Stimulated activated CD4-positive, alpha-beta T cell treated with anti-CD3 and anti-CD28 coated beads, Interleukin-4, amount 100 ng/mL, for 4 hours (primary cell): ENCODE measurements at regions not wholly inside any gene's neighbourhood (a gene's known extent, or its start where the extent isn't known, plus 50 kb on each side); places are given as distances from the start of the nearest gene placed in this dataset.

ENCODE experiments used
- DNase-seq, 2 experiments: peaks; one replicate each; pipeline ENCODE4 v3.0.0-alpha.2; 2020

DNA sequence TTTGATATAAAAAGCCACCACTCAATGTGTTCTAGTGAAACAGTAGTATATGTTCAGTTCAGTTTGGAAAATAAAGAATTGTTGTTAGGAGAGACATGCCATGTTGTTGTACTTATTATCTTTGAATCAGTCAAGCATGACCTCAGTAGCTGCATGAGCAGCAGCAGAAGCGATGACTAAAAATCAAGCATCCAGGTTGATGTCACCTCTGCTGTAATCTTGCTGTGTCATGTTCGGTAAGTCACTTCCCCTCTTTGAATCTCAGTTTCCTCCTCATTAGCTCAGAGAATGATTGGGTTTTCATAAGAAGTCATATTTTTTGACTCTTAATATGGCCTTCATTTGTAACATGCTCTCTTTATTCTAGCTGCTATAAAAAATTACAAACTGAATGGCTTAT lies 428.4 kb upstream of the B3GALT2 start:
- no peak for DNase-seq

DNA sequence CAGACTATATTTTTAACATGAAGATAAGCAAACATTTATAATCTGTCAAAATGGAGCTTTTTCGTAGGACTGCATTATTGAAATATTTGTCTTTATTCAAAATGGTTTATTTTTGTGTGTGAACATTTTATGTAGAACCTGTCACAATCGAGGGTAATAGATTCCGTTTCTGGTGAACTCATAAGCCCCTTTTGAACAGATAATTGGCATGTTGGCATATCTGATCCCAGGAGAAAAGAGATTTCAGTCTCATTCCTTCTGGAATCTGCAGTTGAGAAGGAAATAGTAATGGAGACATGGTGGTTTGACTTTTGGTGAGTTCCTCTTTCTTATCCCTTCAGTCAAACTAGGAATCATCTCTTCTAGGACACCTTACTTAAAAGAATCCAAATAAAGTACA lies 427.9 kb upstream of the B3GALT2 start:
- DNase-seq: no peak

DNA sequence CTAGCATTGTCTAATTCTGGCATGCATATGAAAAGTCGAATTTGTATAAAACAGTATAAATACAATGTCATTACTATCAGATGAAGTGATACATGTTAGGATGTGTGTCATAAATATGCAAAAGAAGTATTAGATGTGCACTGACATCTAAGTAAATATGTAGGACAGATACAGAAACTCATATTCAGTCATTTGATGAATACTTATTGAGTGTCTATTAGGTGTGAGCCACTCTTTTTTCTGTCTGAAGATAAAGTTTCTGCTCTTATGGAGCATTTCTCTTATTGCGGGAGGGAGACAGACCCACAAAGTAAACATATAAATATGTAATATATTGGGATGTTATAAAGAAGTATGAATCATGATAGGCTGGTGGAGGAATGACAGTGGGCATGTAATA lies 426.6 kb upstream of the B3GALT2 start:
- DNase-seq: no peak

DNA sequence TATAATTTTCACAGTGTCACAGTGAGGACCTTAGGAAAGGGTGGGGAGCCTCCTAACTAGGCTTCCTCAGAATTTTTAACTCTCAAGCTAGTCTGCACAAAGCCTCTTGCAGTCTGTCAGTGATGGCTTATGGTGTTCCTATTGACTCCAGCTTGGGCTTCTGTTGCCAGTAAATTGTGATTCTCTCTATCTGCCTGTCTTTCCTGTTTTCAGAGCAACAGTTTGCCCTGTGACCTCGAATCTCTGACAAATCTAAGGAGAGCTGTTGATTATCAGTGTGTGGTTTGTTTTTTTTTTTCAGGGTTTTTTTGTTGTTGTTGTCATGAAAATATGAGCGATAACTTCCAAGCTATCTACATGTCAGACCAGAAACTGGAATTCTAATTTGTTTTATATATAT lies 423.2 kb upstream of the B3GALT2 start:
- DNase-seq: no peak

DNA sequence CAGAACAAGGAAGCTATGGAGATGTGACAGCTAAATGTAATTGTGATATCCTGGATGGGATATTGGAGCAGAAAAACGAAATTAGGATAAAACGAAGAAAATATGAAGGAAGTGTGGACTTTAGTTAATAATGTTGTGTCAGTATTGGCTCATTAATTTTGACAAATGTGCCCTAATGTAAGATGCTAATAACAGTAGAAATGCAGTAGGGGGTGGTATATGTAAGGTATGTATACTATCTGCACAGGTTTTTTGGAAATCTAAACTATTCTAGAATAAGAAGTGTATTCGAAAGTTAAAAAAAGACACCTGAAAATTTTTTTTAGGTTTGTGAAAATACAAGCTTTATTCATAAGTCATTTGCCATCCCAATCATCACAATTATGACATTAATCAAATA lies 421.4 kb upstream of the B3GALT2 start:
- DNase-seq: no peak

DNA sequence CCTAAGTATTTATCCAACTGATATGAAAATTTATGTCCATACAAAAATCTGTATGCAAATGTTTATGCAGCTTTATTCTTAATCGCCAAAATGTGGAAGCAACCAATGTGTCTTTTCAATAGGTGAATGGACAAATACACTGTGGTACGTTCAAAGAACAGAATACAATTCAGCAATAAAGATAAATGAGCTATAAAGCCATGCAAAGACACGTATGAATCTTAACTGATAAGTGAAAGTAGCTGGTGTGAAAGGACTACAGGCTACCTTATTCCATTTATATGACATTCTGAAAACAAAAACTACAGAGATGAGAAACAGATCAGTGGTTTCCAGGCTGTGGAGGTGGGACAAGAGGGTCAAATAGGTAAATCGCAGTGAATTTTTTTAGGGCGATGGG lies 419.6 kb upstream of the B3GALT2 start:
- DNase-seq: no peak

DNA sequence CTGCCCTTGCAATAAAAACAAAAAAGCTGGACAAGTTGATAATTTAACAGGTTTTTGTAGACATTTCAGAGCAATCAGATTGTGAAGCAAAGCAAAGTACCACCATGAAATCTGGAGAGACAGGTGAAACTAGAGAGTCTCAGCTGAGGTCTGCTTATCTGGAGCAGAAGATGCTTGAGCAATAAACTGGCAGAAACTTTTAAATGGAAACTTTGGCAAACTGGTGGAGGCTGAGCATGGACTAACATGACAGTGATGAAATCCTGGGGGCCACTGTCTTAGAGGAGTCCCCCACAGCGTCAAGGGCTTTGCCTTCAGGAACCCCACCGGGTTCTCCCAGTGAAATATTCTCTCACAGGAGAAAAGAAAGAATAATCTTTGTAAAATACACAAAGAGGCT lies 416.3 kb upstream of the B3GALT2 start:
- DNase-seq: no peak

DNA sequence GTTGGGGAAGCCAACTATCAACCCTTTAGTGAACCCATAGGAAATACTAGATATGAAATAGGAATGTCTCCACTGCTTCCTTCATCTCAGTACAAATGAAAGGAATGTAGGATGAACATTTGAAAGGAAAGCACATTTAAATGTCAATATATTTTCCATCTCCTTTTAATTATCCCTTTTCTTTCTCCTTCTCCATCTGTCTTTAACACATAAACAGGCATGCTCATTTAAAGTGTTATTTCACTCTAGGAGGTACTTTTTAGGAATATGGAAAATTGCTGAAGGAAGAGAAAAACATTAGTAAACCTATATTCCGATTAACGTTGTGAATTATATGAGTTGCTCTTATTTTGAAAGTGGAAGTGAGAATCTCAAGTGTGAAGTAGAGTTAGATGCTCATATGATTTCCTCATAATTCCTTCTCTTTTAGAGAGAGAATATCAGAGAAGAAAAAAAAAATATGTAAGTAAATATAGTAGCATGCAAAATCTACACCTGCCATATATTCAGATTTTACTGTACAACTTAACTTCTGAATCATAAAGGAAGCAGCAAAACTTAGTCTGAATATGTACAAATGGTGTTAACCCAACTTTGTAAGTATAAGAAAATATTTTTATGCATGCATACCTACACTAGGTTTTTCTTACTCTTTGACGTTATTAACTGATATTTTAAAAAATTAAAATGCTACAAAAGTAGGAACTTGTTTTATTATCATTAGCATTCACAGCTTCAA lies 406.9 kb upstream of the B3GALT2 start:
- DNase-seq: no peak

DNA sequence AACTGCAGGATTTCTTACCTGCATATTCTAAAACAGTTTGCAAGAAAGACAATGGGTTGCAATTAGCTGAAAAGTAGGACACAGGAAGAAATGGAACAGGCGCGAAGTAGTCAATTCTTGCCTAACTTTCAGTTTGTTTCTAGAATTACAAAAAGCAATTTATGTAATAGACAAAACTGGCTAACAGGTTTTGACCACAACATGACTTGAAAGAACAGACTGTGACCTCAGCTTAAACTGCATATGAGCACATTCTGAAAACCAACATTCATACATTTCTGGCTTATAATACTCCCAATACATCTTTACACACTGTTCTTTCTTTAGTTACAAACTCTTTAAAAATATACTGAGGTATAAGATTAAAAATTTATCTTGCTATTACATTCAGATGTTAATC lies 405.9 kb upstream of the B3GALT2 start:
- no peak for DNase-seq

DNA sequence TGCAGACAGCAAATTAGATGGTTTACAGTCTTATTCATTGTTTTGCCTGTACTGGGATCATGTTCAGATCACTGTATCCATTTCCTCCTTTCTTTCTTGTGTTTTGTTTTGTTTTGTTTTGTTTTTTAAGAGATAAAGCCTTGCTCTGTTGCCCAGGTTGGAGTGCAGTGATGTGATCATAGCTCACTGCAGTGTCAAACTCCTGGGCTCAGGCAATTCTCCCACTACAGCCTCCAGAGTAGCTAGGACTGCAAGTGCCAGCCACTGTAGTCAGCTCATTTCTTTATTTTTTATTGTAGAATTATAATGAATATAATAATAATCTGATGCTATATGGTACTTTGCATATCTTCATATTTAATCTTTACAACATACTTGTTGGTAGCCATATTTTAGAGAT lies 403.7 kb upstream of the B3GALT2 start:
- DNase-seq: no peak

DNA sequence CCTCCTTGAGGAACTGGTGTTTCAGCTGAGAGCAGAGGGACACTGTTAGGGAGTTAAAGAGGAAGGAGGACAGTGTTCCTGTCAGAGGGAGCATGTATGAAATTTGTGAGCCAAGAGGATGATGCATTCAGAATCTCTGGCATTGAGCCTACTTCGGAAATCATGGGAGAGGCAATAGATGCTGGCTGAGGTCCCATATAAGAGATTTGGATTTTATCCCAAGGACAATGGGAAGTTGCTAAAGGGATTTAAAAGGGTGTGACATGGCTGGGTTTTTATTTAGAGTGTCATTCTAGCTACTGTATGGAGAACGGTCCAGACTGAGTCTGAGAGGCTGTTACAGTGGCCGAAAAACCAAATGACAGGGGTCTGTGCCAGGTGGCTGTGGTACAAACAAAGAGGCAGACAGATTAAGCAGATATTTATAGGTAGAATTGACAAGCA lies 403.2 kb upstream of the B3GALT2 start:
- no peak for DNase-seq

DNA sequence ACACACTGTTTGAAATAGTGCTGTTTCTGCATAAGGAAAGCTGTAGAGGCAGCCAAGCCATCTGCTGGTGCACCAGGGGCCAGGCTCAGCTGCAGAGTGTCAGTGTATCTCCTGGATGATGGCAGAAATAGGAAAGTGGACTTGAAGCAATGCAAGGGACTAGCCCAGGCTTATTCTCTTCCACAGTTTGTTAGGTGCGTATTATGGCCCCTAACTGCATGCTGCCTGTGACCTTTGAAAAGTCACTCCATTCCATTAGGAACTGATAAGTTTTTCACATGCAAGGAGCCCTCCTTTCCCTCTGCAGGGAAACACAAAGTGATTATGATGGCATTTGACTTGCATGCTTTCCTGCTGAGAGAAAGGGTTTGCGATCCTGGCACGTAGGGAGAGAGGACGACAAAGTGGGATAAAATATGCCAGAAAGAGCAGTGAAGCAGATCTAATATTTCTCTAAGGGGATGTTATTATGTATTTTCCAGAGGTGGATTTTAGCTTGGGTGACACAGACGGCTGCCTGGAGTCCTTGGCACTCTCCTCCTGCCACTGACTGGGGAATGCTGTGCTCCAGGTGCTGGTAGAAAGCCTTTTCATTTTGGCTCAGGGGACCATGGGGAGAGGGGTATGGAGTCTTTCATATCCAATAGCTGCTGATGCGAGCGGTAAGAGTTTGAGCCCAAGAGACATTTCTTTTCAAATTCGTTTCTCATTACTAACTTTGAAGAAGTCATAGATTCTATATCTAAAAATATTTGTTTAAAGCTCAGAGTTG lies 402.1 kb upstream of the B3GALT2 start:
- no peak for DNase-seq

DNA sequence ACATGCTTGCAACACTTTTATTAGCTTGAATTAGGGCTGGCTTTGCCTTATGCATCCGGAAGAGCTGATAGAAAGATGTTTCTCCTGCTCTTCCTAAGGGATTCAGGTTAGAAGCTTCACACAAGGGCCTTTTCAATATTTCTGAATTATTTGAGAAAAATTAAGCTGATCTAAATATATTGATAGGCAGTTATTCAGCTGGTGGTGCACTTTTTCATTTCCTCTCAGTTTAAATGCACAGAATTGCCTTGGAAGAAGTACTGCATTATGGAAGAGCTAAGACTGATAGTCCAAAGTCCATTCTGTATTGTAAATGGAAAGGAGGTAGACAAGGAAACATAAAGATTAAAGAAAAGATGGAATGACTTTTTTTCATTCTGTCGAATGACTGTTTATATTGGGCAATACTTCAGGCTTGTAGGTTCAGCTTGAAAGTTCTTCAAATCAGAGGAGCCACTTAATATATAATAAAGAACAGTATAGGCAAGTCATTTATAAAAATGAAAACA lies 398.4 kb upstream of the B3GALT2 start:
- DNase-seq: no peak

DNA sequence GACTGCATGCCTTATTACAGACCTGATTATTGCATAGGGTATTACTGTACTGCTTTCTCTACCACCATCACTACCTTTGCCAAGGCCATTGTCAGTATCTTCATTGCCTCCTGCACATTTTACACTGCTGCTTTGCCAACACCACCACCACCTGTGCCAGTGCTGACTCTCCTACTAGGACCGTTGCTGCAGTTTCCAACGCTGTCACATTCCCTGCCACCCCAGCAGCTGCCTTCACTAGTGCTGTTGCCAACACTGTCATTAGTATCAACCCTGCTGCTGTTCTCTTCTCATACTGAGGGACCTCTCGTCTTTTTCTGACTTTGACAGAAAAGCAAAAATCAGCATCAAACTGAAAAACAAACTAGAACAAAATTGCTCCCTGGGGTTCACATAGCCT lies 394.9 kb upstream of the B3GALT2 start:
- no peak for DNase-seq

DNA sequence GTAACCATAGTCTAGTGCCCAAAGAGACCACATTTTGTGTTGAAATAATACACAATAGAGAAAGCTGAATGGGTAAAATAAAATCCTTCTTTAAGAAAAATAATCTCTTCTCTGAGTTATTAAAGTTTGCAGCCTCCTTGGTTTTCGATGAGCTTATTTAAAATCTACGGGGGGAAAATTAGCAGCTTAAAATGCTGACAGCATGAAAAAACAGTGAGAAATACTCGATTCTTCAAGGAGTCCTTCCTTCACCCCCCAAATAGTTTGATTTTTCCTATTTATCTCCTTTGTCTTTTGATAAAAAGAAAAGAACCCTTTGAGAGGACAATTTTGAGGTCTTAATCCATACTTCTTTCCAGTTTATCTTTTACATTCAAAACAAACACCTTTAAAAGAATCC lies 394.0 kb upstream of the B3GALT2 start:
- DNase-seq: no peak

DNA sequence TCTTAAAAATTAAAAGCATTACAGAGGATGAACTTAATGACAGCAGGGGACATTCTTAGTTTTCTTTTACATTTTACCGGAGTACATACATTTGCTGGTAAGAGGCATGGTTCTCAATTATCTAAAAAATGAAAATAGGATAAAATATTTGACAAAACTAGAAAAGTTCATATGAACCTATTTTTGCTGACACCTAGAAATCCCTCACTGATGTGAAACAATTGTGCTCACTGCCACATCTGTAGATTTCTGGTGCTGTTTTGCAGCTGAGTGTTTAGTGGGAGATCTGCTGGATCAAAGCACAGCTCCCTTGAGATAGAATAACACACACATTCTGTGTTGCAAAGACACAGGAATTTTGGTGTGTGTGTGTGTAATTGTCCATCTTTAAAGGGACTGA lies 392.9 kb upstream of the B3GALT2 start:
- DNase-seq: no peak

DNA sequence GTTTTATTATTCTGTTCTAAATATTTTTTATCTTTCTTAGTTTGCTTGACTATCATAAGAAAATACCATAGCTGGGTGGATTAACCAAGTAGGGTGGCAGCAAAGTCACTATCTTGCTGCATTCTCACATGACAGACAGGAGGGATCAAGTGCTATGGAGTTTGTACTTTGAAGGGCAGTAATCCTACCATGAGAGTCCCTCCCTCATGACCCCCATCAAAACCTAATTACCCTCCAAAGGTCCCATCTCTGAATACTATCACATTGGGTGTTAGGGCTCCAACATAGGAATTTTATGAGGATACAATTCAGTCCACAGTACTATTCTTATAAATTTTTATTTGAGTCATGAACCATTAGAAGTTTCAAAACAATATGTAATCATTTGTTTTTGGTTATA lies 388.5 kb upstream of the B3GALT2 start:
- no peak for DNase-seq

DNA sequence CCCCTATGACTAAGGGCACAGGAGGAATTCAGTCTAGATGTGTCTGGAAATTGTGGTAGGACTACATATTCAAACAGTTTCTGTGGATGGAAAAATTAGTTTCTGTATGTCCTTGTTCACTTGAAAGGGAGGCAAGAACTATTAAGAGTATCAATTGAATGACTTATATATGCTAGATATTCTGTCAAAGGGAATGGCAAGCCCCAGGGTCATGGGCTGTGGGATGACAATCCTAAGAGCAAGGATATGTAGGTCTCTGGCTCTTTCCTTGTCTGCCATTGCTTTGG lies 383.5 kb upstream of the B3GALT2 start:
- DNase-seq: no peak

DNA sequence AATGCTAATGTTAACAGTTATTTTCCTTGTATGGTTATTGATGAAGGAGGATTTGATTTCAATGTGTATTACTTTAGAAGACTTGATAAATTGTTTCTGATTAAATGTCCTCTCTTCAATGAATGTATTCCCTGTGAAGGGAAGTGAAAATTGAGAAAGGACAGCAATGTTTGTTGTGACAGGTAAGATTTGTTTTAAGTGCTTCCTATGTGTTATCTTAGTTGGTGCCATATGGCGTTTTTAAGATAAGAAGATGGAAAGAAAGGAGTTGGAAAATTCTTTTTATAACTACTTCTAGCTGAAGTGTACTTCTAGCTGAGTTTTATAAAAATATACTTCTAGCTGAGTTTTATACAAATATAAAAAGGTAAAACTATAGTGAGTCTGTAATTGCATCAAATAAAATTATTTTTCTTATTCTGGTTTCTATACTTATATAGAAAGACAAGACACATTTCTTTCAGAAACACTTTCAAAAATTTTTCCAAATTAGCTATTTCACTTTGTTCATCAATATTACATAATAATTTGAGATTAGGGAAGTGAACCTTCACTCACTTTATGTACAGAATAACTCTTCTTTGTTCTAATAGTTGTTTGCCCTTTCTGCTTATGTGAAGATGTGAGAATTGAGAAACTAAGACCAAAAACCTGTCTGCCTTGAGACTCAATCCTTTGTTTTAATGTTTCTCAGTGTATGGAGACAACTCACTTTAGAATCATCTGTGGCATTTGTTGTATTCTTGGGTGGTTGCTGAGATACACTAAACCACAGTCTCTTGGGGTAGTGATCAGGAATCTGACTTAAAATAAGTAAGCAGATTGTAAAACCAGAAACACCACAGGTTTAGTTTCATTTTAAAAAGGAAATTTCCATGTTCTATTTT lies 382.9 kb upstream of the B3GALT2 start:
- no peak for DNase-seq

DNA sequence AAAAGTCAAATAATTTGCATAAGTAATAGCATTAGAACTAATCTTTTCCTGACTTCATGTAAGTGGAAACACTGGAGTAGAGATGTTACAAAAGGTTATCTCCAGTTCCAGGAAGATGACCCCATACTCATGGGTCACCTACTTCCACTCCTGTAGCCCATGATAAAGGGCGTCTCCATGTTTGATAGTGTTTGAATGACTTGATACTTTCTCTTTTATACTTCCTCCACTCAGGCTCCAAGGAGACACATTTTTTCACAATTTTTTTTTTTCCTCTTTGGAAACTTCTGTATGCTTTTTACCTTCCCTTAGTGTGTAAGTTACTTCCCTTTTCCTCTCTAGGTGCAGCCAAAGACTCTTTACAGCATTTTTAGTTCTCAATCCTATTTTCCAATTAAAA lies 382.1 kb upstream of the B3GALT2 start:
- no peak for DNase-seq

DNA sequence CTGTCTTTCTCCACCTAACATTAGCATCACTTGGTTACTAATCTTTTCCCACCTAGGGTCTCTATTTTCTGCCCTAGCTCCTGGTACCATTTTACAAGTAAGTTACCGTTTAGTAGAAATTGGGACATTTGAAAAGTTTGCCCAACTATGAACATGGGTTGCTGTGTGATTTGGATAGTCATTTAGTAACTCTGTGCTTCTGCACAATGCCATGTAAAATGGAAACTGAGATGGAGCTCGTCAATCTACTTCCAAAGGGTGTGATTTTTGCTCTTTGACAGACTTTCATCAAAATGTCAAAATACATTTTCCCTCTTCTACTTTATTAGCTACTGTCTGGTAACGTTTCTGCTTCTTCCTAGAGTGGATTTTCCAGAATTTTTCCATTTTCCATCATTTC lies 381.5 kb upstream of the B3GALT2 start:
- no peak for DNase-seq

DNA sequence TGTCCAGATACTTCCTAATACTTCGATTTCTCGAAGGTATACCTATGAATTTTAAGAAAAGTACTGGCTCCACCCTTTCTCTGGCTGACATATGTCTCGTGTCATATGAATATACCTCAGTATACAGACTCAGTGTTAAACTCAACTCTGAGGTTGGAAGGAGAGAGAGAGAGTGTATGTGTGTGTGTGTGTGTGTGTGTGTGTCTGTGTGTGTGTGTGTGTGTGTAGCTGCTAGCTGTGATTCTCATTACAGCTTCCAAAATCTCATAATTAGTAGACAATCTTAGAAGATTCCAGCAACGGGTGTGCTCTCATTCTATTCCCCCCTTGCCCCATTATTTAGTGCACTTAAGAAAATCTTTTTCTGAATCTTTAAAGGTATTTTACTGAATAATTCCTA lies 380.3 kb upstream of the B3GALT2 start:
- DNase-seq: no peak

DNA sequence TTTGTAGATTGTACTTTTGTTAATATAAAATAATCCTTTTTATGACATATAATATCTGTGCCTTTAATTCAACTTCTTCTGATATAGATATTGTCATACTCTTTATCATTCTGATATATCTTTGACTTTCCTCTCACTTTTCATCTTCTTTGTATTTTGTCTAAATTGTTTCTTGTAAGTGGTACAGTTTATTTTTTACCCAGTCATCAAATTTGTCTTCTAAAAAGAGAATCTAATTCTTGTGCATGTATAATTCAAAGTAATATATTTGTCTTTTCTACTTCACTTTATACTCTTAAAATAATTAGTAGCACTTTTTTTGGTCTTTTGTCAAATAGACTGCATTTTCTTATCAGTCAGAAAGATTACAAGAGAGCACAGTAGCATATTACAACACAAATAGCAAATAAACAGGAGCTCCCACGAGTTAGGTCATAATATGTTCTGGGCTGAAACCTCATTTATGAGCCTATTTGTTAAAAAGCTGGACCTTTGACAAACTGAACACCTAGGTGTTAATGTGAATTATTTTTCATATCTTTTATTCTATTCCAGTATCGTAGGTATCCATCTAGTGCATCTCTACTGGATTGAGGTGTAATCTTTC lies 379.7 kb upstream of the B3GALT2 start:
- DNase-seq: no peak
